Keratinocyte (primary cell): ENCODE measurements at regions not wholly inside any gene's neighbourhood (a gene's known extent, or its start where the extent isn't known, plus 50 kb on each side); places are given as distances from the start of the nearest gene placed in this dataset.

Experiments
- CTCF ChIP-seq, 3 experiments: IDR thresholded peaks in 1 of 3; conservative IDR thresholded peaks in 1 of 3; optimal IDR thresholded peaks in 1 of 3; 2 replicates in 2 of 3; 3 replicates in 1 of 3; pipeline versions ENCODE3 to v1.5.1; 2011; ENCODE audit warnings: low read length in 3 of 3, mild to moderate bottlenecking in 3 of 3, moderate library complexity in 2 of 3, control low read depth in 1 of 3, inconsistent platforms in 1 of 3; ENCODE audit not compliant: insufficient read depth in 2 of 3; ENCODE audit errors: extremely low read depth in 1 of 3
- EZH2 ChIP-seq: IDR thresholded peaks from one replicate; pipeline ENCODE4 v1.6.1; 2012; ENCODE audit warnings: inconsistent platforms, mild to moderate bottlenecking, low read length, moderate library complexity

- TF ChIP-seq CTCF (optimal IDR thresholded peaks at IDR 0.05 in 1 of 3, IDR thresholded peaks at IDR 0.05 in 1 of 3, conservative IDR thresholded peaks at IDR 0.05 in 1 of 3; ENCODE audit: extremely low read depth in 1 of 3, insufficient read depth in 2 of 3, low read length in 3 of 3) (no peak), EZH2 (no peak)
Observed at GRCh38 chr19:31112158-31112557, 237.1 kb downstream of the TSHZ3 start.
